Cerebellar cortex (tissue), 1 donor: ENCODE measurements at regions not wholly inside any gene's neighbourhood (a gene's known extent, or its start where the extent isn't known, plus 50 kb on each side); places are given as distances from the start of the nearest gene placed in this dataset.
A peak's percentile ranks its signal among the peaks of the same experiment; 100 is the strongest.
"Not testable (repeated sequence)": the region's sequence is repeated elsewhere in the genome, so short reads cannot be mapped to it uniquely, and the experiment has no call there.

Experiments used
- DNase-seq: peaks from one replicate; pipeline ENCODE4 v3.0.0-alpha.2; 2015; ENCODE audit warnings: low spot score

- DNase-seq, result no peak
These were observed 154.5 kb upstream of the ZNF217 start for GRCh38 chr20:53748176-53748575.

GRCh38 chr20:53743607-53744260 lies 150.1 kb upstream of the ZNF217 start:
- no peak for DNase-seq

GRCh38 chr20:53742685-53743081 lies 149.0 kb upstream of the ZNF217 start:
- no peak for DNase-seq

- DNase-seq, result no peak
These were observed 148.0 kb upstream of the ZNF217 start for GRCh38 chr20:53741726-53742028.

GRCh38 chr20:53739799-53740785 lies 146.5 kb upstream of the ZNF217 start:
- DNase-seq, result no peak

GRCh38 chr20:53738945-53739798 lies 145.5 kb upstream of the ZNF217 start:
- no peak for DNase-seq

- DNase-seq, result peak; percentile 88
These were observed 144.7 kb upstream of the ZNF217 start for GRCh38 chr20:53738039-53738944.

- no peak for DNase-seq
These were observed 143.9 kb upstream of the ZNF217 start for GRCh38 chr20:53737396-53738038.

GRCh38 chr20:53736757-53737395 lies 143.2 kb upstream of the ZNF217 start:
- peak; percentile 32 for DNase-seq

- DNase-seq, result peak; percentile 33
These were observed 142.6 kb upstream of the ZNF217 start for GRCh38 chr20:53736122-53736756.

- DNase-seq, result peak; percentile 71
These were observed 142.0 kb upstream of the ZNF217 start for GRCh38 chr20:53735536-53736050.

- DNase-seq, result peak; percentile 70
These were observed 140.5 kb upstream of the ZNF217 start for GRCh38 chr20:53734006-53734688.

- no peak for DNase-seq
These were observed 138.0 kb upstream of the ZNF217 start for GRCh38 chr20:53731595-53731994.

- DNase-seq, result no peak
These were observed 134.7 kb upstream of the ZNF217 start for GRCh38 chr20:53728359-53728758.

- DNase-seq, result not testable (repeated sequence)
These were observed 133.6 kb upstream of the ZNF217 start for GRCh38 chr20:53727239-53727638.

- DNase-seq, result no peak
These were observed 131.9 kb upstream of the ZNF217 start for GRCh38 chr20:53725575-53725970.

- no peak for DNase-seq
These were observed 130.0 kb upstream of the ZNF217 start for GRCh38 chr20:53723621-53724020.

- no peak for DNase-seq
These were observed 129.4 kb upstream of the ZNF217 start for GRCh38 chr20:53723045-53723444.

GRCh38 chr20:53722515-53723036 lies 128.9 kb upstream of the ZNF217 start:
- DNase-seq, result no peak
